ENCODE measurements at regions not wholly inside any gene's neighbourhood (a gene's known extent, or its start where the extent isn't known, plus 50 kb on each side); places are given as distances from the start of the nearest gene placed in this dataset.

DNA sequence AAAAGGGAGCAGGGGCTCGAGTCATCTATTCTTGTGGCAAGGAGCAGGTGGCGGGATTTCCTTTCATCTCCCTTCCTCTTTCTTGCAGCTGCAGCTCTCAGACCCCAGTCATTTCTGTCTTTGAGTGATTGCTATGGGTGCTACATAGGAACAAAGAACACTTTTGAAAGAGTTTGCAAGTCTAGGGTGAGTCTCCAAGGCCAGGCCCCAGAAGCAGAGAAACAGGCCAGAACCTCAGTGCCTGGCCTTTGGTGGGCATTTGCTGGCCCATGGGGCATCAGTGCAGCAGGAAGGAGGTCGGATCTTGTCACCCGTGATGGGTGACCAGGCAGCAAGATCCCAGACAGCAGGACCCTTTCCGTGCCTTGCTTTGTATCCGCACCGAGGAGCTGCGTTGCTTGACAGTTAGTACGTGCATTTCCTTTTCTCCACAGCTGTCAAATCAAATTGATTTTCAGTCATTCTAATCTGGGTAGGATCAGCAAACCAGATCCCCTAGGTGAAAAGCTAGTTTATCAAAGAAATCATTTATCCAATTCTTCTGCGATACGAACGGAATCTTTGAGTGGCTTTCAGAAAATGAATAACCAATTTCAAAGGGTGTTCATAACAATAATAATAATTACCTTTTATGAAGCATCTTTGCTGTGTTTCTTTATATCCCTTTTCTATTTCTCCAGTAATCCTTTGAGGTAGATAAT is 244.6 kb upstream of the MAF start:
- DNase-seq, result no peak

DNA sequence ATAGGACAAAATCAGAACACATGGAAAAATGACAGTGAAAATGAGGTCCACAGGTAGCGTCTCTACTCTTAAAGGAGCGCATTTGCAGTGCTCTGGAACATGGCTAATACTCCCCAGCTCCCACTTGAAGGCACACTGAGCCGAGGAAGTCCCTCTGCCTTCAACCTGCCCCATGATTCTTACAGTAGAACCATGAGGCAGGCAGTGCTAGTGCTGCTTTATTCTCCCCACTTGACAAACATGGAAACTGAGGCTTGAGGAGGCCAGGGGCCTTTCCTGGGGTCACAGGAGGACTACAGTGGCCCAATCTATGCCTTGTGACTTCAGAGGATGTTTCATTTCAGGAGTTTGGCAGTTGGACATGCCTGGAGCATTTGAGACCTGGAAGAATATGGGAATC is 244.1 kb upstream of the MAF start:
- no peak overlapping the region for H3K18ac ChIP-seq (ENCODE audit: low read depth in 1 of 2, low read length in 2 of 2)
- H3K36me3 ChIP-seq (ENCODE audit: control insufficient read depth in 1 of 2, insufficient read depth in 2 of 2, low read depth in 1 of 2, low read length in 2 of 2), result no peaks in the 10 kb centered on the region
- H3K27me3 ChIP-seq (ENCODE audit: control insufficient read depth in 1 of 2, insufficient read depth in 1 of 2, low read length in 2 of 2), result no peaks in the 10 kb centered on the region
- no peak overlapping the region for H3K4ac ChIP-seq (ENCODE audit: low read depth in 1 of 2, low read length in 2 of 2)
- no peak overlapping the region for H3K23ac ChIP-seq (ENCODE audit: low read length in 2 of 2)
- H3K4me2 ChIP-seq (ENCODE audit: low read length, poor library complexity, severe bottlenecking), result no peak overlapping the region
- no peak overlapping the region for H4K91ac ChIP-seq (ENCODE audit: low read length)
- no peak overlapping the region for H2BK15ac ChIP-seq (ENCODE audit: low read depth, poor library complexity, severe bottlenecking)
- no peak overlapping the region for H2BK120ac ChIP-seq (ENCODE audit: low read depth, low read length)
- H2BK5ac ChIP-seq (ENCODE audit: low read depth, low read length, poor library complexity, severe bottlenecking), result no peak overlapping the region
- H3K9me3 ChIP-seq (ENCODE audit: control insufficient read depth, low read length), result no peaks in the 10 kb centered on the region
- H2AFZ ChIP-seq (ENCODE audit: low read depth, low read length), result no peak overlapping the region
- no peak overlapping the region for H3K9ac ChIP-seq (ENCODE audit: low read length)
- 71% methylated on average over 3 of the region's 3 CpGs for WGBS
- no peak overlapping the region for H3K27ac ChIP-seq (ENCODE audit: low read length, poor library complexity, severe bottlenecking)
- no peak overlapping the region for H3K14ac ChIP-seq (ENCODE audit: low read length in 2 of 2)
- H3K4me1 ChIP-seq (ENCODE audit: control insufficient read depth, insufficient read depth, low read depth, low read length), result no peaks in the 10 kb centered on the region
- no peak for DNase-seq
- H3K79me1 ChIP-seq (replicated peaks; ENCODE audit: low read length, poor library complexity, severe bottlenecking), result no peaks in the 10 kb centered on the region
- H2BK12ac ChIP-seq (ENCODE audit: low read length in 2 of 2), result no peak overlapping the region
- H4K8ac ChIP-seq (ENCODE audit: low read length), result no peak overlapping the region
- H2AK5ac ChIP-seq (ENCODE audit: low read length, severe bottlenecking), result no peak overlapping the region
- no peak overlapping the region for H3K4me3 ChIP-seq (ENCODE audit: insufficient read depth in 1 of 2, low read depth in 1 of 2, low read length in 2 of 2)

More for the DNA sequence above, 244.6 kb upstream of the MAF start:
- Histone ChIP-seq H3K9ac (ENCODE audit: low read length) (no peak overlapping the region), H3K4me3 (ENCODE audit: insufficient read depth in 1 of 2, low read depth in 1 of 2, low read length in 2 of 2) (no peak overlapping the region), H4K91ac (ENCODE audit: low read length) (no peak overlapping the region), H3K4me2 (ENCODE audit: low read length, poor library complexity, severe bottlenecking) (no peak overlapping the region), H2AK5ac (ENCODE audit: low read length, severe bottlenecking) (no peak overlapping the region), H3K36me3 (ENCODE audit: control insufficient read depth in 1 of 2, insufficient read depth in 2 of 2, low read depth in 1 of 2, low read length in 2 of 2) (no peaks in the 10 kb centered on the region), H3K79me1 (replicated peaks; ENCODE audit: low read length, poor library complexity, severe bottlenecking) (no peaks in the 10 kb centered on the region), H3K14ac (ENCODE audit: low read length in 2 of 2) (no peak overlapping the region), H3K18ac (ENCODE audit: low read depth in 1 of 2, low read length in 2 of 2) (no peak overlapping the region), H2BK120ac (ENCODE audit: low read depth, low read length) (no peak overlapping the region), H3K4me1 (ENCODE audit: control insufficient read depth, insufficient read depth, low read depth, low read length) (no peaks in the 10 kb centered on the region), H3K27ac (ENCODE audit: low read length, poor library complexity, severe bottlenecking) (no peak overlapping the region), H3K23ac (ENCODE audit: low read length in 2 of 2) (no peak overlapping the region), H3K9me3 (ENCODE audit: control insufficient read depth, low read length) (no peaks in the 10 kb centered on the region), H2BK5ac (ENCODE audit: low read depth, low read length, poor library complexity, severe bottlenecking) (no peak overlapping the region), H2BK15ac (ENCODE audit: low read depth, poor library complexity, severe bottlenecking) (no peak overlapping the region), H3K27me3 (ENCODE audit: control insufficient read depth in 1 of 2, insufficient read depth in 1 of 2, low read length in 2 of 2) (no peaks in the 10 kb centered on the region), H2BK12ac (ENCODE audit: low read length in 2 of 2) (no peak overlapping the region), H3K4ac (ENCODE audit: low read depth in 1 of 2, low read length in 2 of 2) (no peak overlapping the region), H4K8ac (ENCODE audit: low read length) (no peak overlapping the region), H2AFZ (ENCODE audit: low read depth, low read length) (no peak overlapping the region)
- 83% methylated on average over 8 of the region's 12 CpGs for WGBS

DNA sequence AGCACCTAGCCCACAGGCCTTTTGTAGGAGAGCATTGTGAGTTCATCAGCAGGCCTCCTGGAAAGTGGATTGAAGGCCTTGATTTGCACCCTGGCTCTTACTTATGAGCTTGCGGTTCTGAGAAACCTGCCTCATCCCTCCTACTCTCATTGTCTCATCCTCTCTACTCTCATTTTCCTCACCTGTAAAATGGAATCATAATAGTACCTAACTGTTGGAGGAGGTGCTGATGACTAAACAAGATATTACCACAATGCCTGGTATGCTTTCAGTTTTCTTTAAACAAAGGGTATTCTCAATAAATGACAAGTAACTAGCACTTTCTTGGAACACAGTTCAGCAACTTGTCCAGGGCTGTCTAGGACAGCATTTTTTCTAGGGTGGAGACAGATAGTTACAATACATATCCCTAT is 243.1 kb upstream of the MAF start:
- no peak overlapping the region for H3K23ac ChIP-seq (ENCODE audit: low read length in 2 of 2)
- no peak overlapping the region for H4K91ac ChIP-seq (ENCODE audit: low read length)
- H2AK5ac ChIP-seq (ENCODE audit: low read length, severe bottlenecking), result no peak overlapping the region
- no peaks in the 10 kb centered on the region for H3K79me1 ChIP-seq (replicated peaks; ENCODE audit: low read length, poor library complexity, severe bottlenecking)
- H3K18ac ChIP-seq (ENCODE audit: low read depth in 1 of 2, low read length in 2 of 2), result no peak overlapping the region
- H3K4ac ChIP-seq (ENCODE audit: low read depth in 1 of 2, low read length in 2 of 2), result no peak overlapping the region
- H3K9ac ChIP-seq (ENCODE audit: low read length), result no peak overlapping the region
- H2BK120ac ChIP-seq (ENCODE audit: low read depth, low read length), result no peak overlapping the region
- H3K36me3 ChIP-seq (ENCODE audit: control insufficient read depth in 1 of 2, insufficient read depth in 2 of 2, low read depth in 1 of 2, low read length in 2 of 2), result no peaks in the 10 kb centered on the region
- no peak overlapping the region for H3K4me3 ChIP-seq (ENCODE audit: insufficient read depth in 1 of 2, low read depth in 1 of 2, low read length in 2 of 2)
- no peak overlapping the region for H4K8ac ChIP-seq (ENCODE audit: low read length)
- H2BK15ac ChIP-seq (ENCODE audit: low read depth, poor library complexity, severe bottlenecking), result no peak overlapping the region
- no peak overlapping the region for H3K14ac ChIP-seq (ENCODE audit: low read length in 2 of 2)
- WGBS, result 100% methylated on average over 1 of the region's 1 CpG
- no peak overlapping the region for H3K27ac ChIP-seq (ENCODE audit: low read length, poor library complexity, severe bottlenecking)
- no peak overlapping the region for H2BK5ac ChIP-seq (ENCODE audit: low read depth, low read length, poor library complexity, severe bottlenecking)
- no peaks in the 10 kb centered on the region for H3K4me1 ChIP-seq (ENCODE audit: control insufficient read depth, insufficient read depth, low read depth, low read length)
- no peak overlapping the region for H2AFZ ChIP-seq (ENCODE audit: low read depth, low read length)
- H3K4me2 ChIP-seq (ENCODE audit: low read length, poor library complexity, severe bottlenecking), result no peak overlapping the region
- no peaks in the 10 kb centered on the region for H3K9me3 ChIP-seq (ENCODE audit: control insufficient read depth, low read length)
- H3K27me3 ChIP-seq (ENCODE audit: control insufficient read depth in 1 of 2, insufficient read depth in 1 of 2, low read length in 2 of 2), result no peaks in the 10 kb centered on the region
- no peak for DNase-seq
- no peak overlapping the region for H2BK12ac ChIP-seq (ENCODE audit: low read length in 2 of 2)

DNA sequence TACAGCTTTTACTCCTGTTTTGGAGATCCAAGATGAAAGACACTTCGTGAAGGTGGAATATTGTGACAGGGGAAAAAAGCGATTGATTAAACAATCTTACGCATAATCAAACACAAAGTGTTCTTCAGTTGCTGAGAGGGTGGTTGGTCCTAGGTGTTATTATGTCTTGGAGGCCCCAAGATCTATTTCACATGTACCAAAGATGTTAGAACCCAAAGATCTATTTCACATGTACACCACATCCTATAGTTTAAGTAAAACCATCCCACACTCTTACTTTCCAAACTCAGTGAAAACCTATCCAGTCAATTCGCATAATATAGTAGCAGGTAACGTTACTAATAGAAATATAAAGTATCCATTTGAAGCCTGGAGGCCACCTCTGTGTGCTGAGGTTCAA is 242.6 kb upstream of the MAF start:
- H3K18ac ChIP-seq (ENCODE audit: low read depth in 1 of 2, low read length in 2 of 2), result no peak overlapping the region
- H3K79me1 ChIP-seq (replicated peaks; ENCODE audit: low read length, poor library complexity, severe bottlenecking), result no peaks in the 10 kb centered on the region
- no peak overlapping the region for H2BK120ac ChIP-seq (ENCODE audit: low read depth, low read length)
- H2AFZ ChIP-seq (ENCODE audit: low read depth, low read length), result no peak overlapping the region
- H3K14ac ChIP-seq (ENCODE audit: low read length in 2 of 2), result no peak overlapping the region
- no peak overlapping the region for H3K9ac ChIP-seq (ENCODE audit: low read length)
- no peak overlapping the region for H4K91ac ChIP-seq (ENCODE audit: low read length)
- 90% methylated on average over 4 of the region's 5 CpGs for WGBS
- no peak overlapping the region for H2AK5ac ChIP-seq (ENCODE audit: low read length, severe bottlenecking)
- no peaks in the 10 kb centered on the region for H3K27me3 ChIP-seq (ENCODE audit: control insufficient read depth in 1 of 2, insufficient read depth in 1 of 2, low read length in 2 of 2)
- H3K4me2 ChIP-seq (ENCODE audit: low read length, poor library complexity, severe bottlenecking), result no peak overlapping the region
- no peak overlapping the region for H3K4me3 ChIP-seq (ENCODE audit: insufficient read depth in 1 of 2, low read depth in 1 of 2, low read length in 2 of 2)
- H2BK15ac ChIP-seq (ENCODE audit: low read depth, poor library complexity, severe bottlenecking), result no peak overlapping the region
- H3K27ac ChIP-seq (ENCODE audit: low read length, poor library complexity, severe bottlenecking), result no peak overlapping the region
- H3K36me3 ChIP-seq (ENCODE audit: control insufficient read depth in 1 of 2, insufficient read depth in 2 of 2, low read depth in 1 of 2, low read length in 2 of 2), result no peaks in the 10 kb centered on the region
- H3K4me1 ChIP-seq (ENCODE audit: control insufficient read depth, insufficient read depth, low read depth, low read length), result no peaks in the 10 kb centered on the region
- H4K8ac ChIP-seq (ENCODE audit: low read length), result no peak overlapping the region
- no peak overlapping the region for H2BK5ac ChIP-seq (ENCODE audit: low read depth, low read length, poor library complexity, severe bottlenecking)
- H2BK12ac ChIP-seq (ENCODE audit: low read length in 2 of 2), result no peak overlapping the region
- H3K23ac ChIP-seq (ENCODE audit: low read length in 2 of 2), result no peak overlapping the region
- no peak overlapping the region for H3K4ac ChIP-seq (ENCODE audit: low read depth in 1 of 2, low read length in 2 of 2)
- DNase-seq, result no peak
- no peaks in the 10 kb centered on the region for H3K9me3 ChIP-seq (ENCODE audit: control insufficient read depth, low read length)
